ENCODE measurements at regions not wholly inside any gene's neighbourhood (a gene's known extent, or its start where the extent isn't known, plus 50 kb on each side); places are given as distances from the start of the nearest gene placed in this dataset.
"Not testable (repeated sequence)": the region's sequence is repeated elsewhere in the genome, so short reads cannot be mapped to it uniquely, and the experiment has no call there.

DNA sequence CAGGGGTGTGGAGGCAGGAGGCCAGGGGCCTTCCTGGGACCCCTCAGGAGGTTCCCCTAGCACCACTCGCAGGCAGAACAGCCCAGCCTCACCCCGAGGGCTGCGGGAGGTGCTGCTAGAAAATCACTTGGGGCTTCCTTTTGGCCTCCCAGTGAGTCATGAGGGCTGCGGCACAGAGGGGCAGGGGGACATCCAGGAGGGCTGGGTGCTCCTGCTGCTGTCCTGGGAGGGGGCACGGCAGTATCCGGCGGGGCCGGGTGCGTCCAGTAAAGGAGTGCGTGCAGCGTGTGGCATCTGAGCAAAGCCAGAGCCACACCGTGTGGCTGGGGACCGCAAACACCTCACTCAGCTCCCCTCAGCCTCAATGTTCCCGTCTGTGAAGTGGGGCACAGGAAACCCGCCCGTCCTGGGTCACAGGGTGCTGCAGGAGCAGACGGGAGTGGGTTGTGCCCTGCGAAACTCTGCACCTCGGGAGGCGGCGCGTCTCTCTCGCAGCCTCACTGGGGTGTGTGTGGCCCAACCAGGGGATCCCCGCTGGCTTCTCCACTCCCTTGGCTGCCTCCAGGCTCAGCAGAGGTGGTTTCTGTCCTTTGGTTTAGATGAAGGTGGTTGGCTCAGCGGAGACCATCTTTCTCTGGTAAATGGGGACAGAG, 117.3 kb upstream of the ZNF469 start:
- not testable (repeated sequence) for DNase-seq (ENCODE audit: low spot score)

DNA sequence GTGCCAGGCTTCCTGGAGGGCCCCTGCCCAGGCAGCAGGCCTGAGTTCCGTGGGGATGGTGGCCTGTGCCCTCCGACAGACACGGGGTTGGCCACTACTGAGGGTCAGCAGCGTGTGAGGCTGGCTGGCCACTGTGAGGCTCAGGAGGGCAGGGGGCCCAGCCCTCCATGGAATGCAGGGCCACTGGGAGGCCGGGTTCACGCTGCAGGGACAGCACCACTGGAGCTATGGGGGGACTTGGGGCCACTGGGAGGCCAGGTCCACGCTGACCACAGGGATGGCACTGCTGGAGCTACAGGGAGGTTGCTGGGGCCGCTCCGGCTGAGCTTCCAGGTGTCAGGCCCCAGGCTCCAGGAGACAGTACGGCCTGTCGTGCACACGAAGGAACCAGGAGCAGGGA, 116.7 kb upstream of the ZNF469 start:
- DNase-seq (ENCODE audit: low spot score) = not testable (repeated sequence)

DNA sequence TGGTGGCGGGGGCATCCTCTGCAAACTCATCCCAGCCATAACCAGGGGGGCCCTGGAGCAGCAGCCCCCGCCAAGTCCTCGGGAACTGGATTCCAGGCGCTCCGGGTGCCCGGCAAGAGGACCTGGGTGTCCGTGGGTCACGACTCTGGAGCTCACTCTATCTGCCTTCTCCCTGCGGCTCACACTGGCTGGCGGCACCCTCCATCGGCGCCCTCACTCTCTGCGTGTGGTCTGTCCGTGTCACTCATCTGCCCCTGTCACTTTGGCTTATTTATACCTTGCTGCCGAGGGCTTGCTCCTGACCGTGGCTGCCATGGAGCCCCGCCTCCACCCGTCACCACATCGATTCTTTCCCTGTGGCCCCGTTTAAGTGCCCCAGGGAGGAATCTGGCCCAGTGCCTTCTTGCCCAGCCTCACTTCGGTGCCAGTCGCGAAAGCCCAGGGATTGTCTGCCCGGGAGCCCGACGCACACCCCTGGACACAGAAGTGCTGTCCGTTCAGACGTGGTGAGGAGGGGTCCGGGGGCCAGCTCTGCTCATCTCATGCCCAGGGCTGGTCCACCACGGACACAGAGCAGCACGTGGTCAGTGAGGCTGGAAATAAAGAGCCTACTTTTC, 115.7 kb upstream of the ZNF469 start:
- not testable (repeated sequence) for DNase-seq (ENCODE audit: low spot score)

DNA sequence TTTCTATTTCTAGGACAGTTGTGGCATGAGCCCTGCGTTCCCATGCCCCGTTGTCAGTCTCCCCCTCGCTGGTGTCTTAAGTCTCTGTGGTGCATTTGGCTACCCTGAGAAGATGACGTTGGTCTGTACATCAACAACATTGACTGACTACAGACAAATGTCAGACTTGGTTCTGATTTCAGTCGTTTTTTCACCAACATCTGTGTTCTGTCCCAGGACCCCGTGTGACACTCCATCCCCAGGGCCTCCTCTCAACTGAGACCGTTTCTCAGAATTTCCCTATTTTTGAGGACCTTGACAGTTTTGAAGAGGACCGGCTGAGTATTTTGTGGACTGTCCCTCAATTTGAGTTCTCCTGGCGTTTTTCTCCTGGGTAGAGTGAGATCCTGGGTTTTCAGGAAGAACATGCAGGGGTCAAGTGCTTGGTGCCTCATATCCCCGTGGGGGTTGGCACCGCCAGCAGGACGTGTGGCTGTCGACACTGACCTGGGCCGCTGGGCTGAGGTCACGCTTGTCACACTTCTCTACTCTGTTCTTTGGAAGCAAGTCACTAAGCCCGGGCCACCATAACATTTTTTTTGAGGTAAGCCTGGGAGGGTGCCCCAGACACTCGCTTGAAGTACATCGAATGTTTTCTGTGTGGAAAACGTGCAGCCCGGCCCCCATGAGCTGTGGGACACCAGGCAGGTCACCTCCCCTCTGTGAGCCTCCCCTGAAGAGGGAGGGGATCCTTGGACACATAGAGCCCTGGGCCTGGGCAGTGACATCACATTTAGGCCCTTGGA, 114.4 kb upstream of the ZNF469 start:
- not testable (repeated sequence) for DNase-seq (ENCODE audit: low spot score)

DNA sequence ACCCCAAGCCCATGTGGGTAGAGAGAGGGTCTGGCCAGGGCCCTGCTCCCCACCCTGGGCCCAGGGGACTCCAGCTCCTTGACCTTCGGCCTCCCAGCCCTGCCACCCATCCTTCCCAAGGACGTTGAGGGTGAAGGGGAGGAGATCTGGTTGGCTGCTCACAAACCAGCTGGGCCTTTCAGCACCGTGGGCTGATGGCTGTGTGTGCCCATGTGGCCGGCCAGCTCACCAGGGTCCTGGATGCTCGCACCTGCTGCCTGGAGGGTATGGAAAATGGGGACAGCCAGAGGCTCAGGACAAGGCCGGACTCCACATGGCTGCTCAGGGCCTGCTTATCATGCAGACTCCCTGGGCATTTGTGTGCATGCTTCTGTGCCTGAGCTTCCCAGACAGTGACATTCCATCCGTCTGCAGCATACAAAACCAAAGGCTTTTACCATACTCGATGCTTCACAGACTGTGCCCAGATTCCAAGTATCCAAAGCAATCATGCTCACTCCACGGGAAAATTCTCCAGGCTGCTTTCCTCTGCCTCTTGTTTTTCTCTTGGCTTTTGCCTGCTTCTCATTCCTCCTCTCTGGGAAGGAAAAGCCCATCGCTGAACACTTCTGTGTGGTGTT, 112.5 kb upstream of the ZNF469 start:
- not testable (repeated sequence) for DNase-seq (ENCODE audit: low spot score)

DNA sequence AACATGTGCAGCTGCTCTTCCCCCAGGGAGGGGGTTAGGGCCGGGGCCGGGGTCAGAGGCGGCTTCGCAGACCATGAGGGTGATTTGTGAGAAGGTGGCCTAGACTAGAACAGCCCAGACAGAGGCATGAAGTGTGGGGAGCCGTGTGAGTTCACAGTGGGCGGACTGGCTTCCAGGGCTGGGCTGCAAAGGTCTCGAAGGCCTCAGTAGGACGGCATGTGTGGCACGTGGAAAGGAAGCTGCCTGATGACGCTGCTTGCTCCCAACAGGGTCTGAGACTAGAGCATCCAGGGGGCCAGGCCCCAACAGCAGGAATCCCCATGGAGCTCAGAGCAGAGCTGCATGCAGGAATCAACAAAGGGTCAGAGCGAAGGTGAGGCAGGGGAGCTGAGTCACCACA, 111.5 kb upstream of the ZNF469 start:
- DNase-seq (ENCODE audit: low spot score) = not testable (repeated sequence)

DNA sequence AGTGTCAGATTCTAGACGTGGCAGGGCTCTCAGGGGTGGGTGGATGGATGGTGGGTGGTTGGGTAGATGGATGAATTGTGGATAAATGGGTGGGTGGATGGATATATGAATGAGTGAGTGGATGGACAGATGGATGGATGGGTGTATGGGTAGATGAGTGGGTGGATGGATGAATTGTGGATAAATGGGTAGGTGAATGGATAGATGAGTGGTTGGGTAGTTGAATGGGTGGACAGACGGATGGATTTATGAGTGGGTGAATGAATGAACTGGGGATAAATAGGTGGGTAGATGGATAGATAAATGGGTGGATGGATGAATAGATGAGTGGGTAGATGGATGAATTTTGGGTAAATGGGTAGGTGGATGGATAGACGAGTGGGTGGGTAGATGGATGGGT, 111.0 kb upstream of the ZNF469 start:
- not testable (repeated sequence) for DNase-seq (ENCODE audit: low spot score)

DNA sequence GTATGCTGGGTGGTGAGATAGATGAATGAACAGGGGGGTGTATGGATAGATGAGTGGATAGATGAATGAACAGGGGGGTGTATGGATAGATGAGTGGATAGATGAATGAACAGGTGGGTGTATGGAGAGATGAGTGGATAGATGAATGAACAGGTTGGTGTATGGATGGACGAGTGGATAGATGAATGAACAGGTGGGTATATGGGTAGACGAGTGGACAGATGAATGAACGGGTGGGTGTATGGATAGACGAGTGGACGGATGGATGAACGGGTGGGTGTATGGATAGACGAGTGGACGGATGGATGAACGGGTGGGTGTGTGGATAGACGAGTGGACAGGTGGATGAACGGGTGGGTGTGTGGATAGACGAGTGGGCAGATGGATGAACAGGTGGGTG, 110.3 kb upstream of the ZNF469 start:
- DNase-seq (ENCODE audit: low spot score) = not testable (repeated sequence)

DNA sequence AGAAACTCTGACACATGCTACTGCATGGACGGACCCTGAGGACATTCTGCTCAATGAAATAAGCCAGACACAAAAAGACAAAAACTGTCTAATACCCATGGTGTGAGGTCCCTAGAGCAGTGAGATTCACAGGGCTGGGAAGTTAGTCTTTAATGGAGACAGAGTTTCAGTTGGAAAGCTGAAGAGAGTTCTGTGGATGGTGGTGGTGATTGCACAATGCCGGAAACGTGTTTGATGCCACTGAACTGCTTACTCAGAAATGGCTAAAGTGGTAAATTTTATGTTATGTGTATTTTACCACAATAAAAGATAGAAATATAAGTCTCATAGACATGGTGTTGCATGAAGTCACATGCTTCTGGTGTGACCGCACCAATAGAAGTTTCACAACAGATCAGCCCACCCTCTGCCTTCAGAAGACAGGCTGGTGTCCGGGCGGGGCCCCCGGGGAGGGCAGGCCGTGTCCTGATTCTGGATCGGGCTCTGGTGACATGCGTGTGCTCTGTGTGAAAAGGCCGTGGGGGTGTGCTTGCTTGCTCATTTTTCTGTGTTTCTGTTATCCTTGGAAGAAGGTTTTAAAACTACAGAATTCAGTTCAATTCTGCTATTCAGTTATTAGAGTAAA, 108.5 kb upstream of the ZNF469 start:
- not testable (repeated sequence) for DNase-seq (ENCODE audit: low spot score)

DNA sequence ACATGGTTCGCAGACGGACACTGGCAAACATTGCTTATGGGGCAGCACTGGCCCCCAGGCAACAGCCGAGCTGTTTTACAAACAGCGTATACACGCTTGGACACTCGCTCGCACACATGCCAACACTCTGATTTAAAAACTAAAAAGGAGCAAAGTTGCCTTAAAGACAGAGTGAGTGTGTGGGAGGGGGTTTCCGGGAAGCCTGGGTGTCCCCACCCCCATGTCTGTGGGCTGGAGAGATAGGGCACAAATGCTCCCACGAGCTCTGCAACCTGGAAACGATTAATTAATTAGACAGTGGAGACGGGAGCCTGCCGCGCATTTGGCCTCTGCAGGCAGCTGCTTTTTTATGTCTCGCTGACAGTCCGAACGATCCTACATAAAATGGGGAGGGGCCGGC, 107.9 kb upstream of the ZNF469 start:
- DNase-seq (ENCODE audit: low spot score) = peak; percentile 41

DNA sequence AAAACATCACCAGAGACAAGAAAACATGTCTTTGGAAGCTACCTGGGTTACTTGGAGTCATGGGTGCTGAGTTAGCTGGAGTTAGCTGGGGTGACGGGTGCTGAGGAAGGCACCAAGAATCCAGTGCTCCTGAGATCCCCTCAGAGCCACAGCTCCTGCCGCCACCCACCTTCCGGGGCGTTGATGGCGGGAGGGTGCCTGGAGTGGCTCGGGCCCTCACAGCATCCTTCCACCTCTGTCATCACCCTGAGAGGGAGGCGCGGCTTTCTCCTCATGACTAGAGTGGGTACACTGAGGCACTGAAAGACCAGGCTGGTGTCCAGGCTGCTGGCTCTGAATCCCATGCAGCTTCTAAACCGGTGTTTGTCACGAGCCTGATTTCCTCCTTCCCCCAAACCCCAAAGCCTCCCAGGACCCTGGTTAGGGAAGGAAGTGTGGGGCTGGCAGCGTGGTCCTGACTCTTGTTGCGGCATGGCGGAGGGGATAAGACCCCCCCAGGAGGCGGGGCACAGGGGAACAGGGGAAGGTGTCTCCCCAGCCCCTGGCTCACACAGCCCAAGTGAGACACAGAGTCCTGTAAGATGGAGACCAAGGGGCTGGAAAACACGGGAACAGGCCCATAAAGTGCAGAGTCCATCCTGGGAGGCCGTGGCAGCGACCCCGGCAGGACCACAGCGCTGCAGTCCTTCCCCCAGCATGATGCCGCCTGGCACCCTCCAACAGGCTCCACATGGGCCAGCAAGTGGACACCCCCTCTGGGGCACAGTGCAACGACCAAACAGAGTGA, 107.2 kb upstream of the ZNF469 start:
- DNase-seq (ENCODE audit: low spot score) = not testable (repeated sequence)

DNA sequence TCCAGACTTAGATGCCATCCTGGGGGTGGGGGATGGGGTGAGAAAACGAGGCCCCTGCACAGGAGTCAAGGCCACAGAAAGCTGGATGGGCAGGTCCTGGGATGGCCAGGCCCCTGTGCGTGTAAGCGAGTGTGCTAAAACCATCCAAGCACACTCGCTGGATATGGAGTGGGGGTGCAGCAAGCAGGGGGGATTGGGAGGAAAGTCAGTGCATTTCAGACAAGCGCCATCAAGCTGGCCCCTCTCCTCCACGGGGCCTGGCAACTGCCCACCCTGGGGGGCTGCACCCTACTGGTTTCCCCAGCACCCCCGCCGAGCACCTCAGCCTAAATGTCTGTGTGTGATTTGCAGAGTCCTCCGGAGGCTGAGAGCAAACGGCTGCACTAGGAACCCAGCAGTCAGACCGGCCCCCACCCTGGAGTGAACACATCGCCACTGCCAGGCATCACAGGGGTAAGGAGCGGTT, 106.6 kb upstream of the ZNF469 start:
- DNase-seq (ENCODE audit: low spot score) = not testable (repeated sequence)

DNA sequence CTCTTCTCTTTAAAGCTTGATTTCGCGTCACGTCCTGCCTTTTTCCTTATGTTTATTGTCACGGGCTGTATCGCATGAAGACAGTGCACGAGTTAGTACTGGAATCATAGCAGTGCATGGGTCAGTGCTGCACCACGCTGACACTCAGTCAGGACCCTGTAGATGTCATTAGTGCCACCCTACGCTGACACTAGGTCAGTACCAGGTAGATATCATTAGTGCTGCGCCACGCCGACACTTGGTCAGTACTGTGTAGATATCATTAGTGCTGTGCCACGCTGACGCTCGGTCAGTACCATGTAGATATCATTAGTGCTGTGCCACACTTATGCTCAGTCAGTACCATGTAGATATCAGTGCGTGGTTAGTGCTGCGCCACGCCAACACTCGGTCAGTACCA, 106.2 kb upstream of the ZNF469 start:
- DNase-seq (ENCODE audit: low spot score) = no peak

DNA sequence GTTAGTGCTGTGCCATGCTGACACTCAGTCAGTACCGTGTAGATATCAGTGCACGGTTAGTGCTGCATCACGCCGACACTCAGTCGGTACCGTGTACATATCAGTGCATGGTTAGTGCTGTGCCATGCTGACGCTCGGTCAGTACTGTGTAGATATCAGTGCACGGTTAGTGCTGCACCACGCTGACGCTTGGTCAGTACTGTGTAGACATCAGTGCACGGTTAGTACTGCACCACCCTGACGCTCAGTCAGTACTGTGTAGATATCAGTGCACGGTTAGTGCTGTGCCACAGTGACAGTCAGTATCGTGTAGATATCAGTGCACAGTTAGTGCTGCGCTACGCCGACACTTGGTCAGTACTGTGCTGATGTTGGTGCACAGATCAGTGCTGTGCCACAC, 102.8 kb upstream of the ZNF469 start:
- no peak for DNase-seq (ENCODE audit: low spot score)

DNA sequence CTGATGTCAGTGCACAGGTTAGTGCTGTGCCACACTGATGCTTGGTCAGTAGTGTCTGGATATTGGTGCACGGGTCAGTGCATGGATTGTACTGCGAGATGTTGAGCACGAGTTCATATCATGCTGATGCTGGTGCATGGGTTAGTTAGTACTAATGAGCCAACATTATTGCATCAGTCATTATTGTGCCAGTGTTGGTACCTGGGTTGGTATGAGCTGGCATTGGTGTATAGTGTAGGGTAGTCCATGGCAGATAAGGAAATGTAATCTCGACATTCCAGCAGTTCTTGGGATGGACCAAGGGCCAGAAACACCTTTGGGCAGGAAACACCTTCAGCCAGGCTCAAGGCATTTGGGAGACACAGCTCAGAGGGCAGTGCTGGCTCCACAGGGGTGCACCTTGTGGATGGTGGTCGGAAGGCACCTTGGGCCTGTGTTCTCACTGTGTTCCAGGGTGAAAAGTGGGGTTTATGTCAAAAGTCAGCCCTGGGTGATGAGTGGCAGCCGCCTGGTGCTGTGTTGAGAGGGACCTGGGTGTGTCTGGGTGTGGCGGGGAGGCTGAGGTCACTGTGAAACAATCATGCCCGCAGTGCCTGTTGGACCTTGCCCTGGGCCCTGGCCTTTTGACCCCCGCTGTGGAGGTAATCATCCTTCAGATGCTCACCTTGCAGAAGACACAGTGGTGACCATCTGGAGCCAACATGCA, 100.7 kb upstream of the ZNF469 start:
- no peak for DNase-seq (ENCODE audit: low spot score)

DNA sequence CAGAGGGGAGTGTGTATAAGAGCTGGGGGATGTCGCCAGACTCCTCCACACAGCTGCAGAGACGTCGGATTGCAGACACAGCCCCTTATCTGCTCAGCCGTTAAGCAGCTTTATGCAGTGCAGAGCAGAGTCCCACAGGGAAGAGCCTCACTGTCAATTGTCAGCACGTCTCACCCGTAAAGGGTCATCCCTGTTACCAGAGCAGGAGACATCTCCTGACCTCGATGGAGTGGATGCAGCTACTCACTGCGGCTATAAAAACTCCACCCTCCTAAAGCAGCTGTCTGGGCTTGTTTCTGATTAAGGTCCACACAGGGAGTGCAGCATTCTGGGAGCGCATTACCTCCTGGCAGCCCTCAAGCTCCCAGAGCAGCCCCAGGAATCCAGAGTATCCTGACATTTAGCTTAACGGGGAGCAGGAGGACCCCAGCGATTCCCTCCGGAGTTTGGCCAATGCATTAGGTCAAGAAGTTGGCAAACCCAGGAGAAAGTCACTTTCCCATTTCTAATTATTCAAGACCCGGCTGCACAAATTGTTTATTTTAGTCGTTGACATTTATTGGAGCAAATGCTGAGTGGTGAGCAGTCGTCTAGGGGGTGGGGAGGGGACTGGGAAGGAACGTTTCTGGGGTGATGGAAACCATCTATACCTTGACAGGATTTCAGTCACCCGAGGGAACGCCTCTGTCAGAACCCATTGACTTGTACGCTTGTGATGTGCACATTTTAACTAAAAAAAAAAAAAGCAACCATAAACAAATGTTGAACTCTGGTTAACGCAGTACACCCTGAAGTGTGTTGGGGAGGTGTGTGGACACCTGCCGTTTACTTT, 100.0 kb upstream of the ZNF469 start:
- peak; percentile 90 for DNase-seq (ENCODE audit: low spot score)

DNA sequence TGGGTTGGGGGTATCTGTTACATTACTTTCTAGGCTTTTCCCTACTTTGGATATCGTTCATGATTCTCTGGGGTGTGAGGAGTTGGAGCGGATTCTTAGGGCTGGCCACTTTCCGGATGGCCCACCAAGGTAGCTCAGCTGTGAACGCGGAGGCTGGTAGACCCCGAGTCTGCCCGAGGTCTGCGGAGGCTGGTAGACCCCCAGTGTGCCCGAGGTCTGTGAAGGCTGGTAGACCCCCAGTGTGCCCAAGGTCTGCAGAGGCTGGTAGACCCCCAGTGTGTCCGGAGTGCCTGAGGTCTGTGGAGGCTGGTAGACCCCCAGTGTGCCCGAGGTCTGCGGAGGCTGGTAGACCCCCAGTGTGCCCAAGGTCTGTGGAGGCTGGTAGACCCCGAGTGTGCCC, 99.2 kb upstream of the ZNF469 start:
- DNase-seq (ENCODE audit: low spot score) = no peak

DNA sequence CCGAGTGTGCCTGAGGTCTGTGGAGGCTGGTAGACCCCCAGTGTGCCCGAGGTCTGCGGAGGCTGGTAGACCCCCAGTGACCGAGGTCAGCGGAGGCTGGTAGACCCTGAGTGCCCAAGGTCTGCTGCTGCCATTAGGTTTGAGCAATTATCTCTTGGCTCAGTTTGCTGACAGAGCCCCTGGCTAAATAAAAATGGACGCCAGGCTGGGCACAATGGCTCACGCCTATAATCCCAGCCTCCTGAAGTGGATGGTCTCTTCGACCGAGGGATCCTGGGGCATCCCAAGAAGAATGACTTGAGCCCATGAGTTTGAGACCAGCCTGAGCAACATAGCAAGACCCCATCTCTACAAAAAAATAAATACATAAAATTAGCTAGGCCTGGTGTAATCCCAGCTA, 98.7 kb upstream of the ZNF469 start:
- DNase-seq (ENCODE audit: low spot score) = no peak
